NCI-H2227 treated with DMSO at 0.1 percent for 48 hours (cell line): ENCODE measurements at regions not wholly inside any gene's neighbourhood (a gene's known extent, or its start where the extent isn't known, plus 50 kb on each side); places are given as distances from the start of the nearest gene placed in this dataset.

Experiments used
- DNase-seq: peaks from one replicate; lab custom pipeline; 2025; lab: John Stamatoyannopoulos, UW

DNA sequence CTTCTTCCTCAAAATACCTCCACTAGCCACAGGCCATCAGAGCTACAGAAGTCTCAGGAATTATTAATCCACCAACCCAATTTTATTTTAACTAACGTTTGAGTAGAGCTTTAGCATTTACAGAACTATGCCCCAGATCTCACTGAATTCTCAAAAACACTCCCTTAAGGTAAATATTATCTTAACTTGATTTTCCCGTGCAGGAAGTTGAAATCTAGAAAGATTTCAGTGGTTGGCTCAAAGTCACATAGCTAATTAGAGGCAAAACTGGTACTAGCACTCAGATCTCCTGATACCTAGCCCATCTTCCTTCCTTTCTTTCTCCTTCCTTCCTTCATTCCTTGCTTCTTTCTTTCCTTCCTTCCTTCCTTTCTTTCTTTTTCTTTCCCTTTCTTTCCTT lies 298.3 kb downstream of the ENC1 start:
- no peak for DNase-seq

GRCh38 chr5:74341221-74341620 lies 299.3 kb downstream of the ENC1 start:
- DNase-seq: no peak

DNA sequence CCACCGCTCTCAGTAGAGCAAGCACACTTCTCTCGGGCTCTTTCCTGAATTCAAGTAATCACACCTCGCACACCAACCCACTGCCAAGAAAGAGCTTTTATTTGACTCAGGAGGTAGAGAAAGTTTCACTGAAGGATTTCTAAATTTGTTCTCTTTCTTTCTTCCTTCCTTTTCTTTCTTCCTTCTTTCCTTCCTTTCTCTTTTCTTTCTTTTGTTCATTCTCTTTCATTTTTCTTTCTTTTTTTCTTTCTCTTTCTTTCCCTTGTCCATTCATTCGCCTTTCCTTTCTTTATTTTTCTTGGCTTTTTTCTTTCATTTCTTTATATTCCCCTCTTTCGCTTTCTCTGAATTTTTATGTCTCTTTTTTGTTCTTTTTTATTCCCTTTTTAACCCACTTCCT lies 300.1 kb downstream of the ENC1 start:
- DNase-seq: no peak

- no peak for DNase-seq
Observed at GRCh38 chr5:74337984-74338310, 302.6 kb downstream of the ENC1 start.

DNA sequence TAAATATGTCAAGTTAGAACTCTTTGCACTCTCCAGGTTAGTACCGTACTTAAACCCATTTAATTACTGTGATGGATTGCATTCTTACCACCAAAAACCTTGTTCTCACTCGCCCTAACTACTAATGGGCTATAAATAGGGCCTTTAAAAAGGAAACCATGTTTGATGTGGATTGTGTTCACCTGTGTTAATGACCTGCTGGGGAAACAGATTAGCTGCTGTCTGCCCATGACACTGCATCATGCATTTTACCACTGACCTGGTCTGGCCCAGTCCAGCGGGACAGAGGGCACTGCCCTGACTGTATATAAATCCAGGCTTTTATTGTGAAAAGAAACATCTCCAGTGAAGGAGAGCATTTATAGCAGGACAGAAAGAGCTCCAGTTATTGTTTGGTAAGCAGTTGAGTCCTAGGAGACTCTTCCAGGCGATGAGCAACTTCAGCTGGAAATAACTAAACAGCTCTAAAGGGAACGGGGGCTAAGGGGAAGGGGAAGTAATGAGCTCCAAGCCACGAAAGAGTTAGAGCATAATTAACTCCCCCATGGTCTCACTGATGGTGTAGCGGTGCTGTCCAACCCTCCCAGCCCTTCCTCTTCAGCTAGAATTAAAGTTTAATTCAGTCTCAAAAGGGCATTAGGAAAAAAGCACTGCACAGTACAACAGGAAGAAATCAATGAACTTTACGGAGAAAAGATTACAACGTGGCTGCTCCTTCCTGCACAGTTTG lies 303.1 kb downstream of the ENC1 start:
- no peak for DNase-seq

GRCh38 chr5:74336297-74336696 lies 304.2 kb downstream of the ENC1 start:
- DNase-seq: no peak

GRCh38 chr5:74334762-74335384 lies 305.7 kb downstream of the ENC1 start:
- DNase-seq: no peak

GRCh38 chr5:74334062-74334761 lies 306.3 kb downstream of the ENC1 start:
- DNase-seq: no peak

GRCh38 chr5:74333430-74333829 lies 307.1 kb downstream of the ENC1 start:
- DNase-seq: no peak

DNA sequence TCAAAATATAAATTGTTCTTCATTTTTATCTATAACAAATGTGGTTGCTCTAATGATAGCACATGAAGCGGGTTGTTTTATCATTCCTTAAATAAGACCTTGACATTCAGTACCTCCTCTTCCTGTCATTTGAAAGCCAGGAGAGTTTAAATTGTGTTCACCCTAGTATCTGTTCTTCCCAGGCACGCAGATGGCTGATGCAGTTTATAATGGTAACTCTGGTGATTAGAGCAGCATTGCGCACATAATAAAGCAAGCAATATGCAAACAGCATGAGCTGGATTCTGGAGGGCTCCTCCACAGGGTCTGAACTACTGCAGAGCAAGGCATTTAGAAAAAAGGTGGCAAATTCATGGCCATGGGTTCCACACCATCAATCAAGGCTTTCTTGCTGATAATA lies 307.8 kb downstream of the ENC1 start:
- no peak for DNase-seq

- DNase-seq: no peak
Observed at GRCh38 chr5:74332006-74332405, 308.5 kb downstream of the ENC1 start.

- no peak for DNase-seq
Observed at GRCh38 chr5:74328221-74328630, 312.3 kb downstream of the ENC1 start.

DNA sequence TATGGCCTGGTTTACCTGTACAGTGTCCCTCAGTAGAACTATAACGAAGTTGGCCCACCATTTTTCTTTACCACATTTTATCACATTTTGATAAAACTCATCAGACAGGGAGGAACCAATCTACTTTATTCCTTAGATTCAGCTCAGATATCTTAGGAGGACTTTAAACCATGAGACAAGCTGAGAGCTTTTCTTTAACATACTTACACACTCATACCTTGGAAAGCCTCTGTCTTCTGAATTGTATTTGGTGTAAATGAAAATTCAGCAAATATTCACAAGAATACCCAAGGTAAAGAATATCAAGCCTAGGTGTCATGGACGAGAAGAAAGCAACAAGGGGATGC lies 313.2 kb downstream of the ENC1 start:
- no peak for DNase-seq

GRCh38 chr5:74326571-74327338 lies 313.8 kb downstream of the ENC1 start:
- DNase-seq: peak; percentile 50

DNA sequence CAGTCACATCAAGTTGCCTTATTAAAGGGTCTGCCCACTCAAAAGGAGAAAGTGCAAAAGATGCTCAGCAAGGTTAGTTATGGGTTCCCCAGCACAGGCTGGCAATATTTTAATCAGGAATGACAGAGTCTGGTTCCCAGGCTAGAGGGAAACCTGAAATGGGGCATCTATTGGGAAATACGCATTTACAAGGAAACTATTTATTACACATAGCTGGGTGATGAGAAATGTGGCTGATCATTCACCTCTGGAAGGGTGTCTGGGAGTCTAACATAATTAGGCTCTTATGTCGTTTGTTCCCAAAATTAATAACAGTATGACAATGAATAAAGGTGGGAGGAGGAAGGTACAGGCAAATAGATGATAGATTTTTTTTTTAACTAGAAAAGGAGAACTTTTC lies 314.7 kb downstream of the ENC1 start:
- no peak for DNase-seq

GRCh38 chr5:74324556-74324955 lies 316.0 kb downstream of the ENC1 start:
- no peak for DNase-seq

DNA sequence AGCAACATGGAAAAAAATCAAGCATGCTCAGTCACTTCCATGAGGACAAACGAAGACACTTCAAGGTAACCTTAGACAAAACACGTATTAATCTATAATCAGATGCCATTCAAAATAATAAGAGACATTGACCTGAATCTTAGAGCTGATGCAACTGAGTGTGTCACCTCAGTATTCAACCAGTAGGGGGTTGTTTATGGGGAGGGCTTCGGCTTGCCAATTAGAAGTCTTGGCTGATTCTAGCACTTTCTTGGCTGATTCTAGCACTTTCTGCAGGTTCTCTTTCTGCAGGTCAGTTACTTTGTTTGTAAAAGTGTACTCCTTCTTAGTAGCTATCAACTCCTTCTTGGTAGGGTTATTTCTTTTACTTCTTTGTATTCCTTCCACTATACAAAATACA lies 317.6 kb downstream of the ENC1 start:
- no peak for DNase-seq

DNA sequence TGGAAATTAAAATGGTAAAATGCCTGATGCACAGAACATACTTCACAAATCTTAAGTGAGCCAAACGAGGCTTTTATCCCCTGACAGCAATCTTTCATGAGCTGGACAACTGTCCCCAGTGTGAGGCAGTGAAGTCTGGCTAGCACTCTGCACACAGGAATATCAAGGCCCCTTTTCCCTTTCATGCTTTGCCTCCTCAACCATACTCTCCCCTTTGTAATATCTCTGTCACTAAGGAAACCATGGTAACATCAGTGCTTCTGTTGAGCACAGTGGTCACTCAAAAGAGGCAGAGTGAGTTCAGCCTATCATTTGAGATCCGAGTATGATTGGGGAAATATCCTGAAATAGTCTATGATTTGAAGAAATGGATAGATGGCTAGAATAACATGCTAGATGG lies 318.3 kb downstream of the ENC1 start:
- no peak for DNase-seq

DNA sequence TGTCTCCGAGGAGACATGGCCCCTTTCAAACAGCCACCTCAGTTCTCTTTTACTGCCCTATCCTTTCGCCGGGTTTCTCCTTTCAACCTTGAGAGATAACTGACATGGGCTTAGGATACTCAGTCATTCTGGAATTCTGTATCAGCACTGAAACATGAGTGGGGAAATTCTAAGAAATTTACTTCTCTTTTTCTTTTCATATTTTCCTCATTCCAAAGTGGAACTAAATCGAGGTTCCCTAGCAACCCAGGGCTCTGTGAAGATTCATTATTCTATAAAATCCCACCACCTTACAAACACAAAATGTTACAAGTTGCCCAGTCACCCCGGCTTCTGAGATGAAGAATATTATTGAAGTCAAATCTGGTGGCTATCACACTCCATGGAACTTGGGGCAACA lies 319.2 kb downstream of the ENC1 start:
- DNase-seq: no peak

- DNase-seq: no peak
Observed at GRCh38 chr5:74320526-74320925, 320.0 kb downstream of the ENC1 start.

GRCh38 chr5:74319076-74319475 lies 321.5 kb downstream of the ENC1 start:
- DNase-seq: no peak

DNA sequence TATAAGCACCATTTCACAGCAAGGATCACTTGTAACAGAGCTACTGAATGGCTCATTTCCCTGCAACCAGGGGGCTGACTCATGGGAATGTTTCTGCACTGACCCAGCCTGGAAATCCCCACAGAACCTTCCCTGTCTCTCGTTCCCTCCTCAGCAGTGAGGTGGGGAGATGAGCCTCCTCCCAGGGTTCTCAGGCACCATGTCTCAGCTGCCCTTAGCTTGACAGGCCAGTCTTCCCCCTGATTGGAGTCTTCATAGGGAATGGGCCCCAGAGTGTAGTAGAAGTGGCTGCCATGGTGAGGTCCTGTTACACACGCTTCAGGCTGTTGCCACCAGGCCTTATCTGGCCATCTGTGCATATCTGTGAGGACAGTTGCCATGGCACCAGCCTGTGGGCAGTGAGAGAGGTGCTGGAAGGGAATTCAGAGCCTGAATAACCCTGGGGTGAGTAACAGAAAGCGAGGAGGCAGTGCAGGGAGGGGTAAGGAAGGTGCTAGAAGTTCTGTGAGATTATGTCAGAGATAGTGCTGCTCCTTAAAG lies 324.4 kb downstream of the ENC1 start:
- DNase-seq: no peak

DNA sequence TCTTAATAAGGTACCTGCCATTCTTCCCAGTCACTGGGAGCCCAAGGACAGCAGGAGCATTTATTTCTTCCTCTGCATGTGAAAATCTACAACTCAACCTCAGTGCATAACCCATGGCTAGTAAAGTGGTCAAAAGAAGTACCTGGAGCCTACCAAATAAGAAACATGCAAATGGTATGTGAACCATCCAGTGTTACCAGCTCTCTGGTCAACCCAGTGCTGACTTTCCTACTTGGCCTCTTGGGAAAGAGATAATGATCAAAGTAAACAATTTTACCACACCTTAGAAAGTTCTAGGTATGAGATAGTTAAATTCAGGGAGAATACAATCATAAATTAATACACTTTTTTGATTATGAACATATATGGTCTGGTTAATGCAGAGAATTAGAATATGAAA lies 325.6 kb downstream of the ENC1 start:
- DNase-seq: no peak
